ENCODE measurements at regions not wholly inside any gene's neighbourhood (a gene's known extent, or its start where the extent isn't known, plus 50 kb on each side); places are given as distances from the start of the nearest gene placed in this dataset.

DNA sequence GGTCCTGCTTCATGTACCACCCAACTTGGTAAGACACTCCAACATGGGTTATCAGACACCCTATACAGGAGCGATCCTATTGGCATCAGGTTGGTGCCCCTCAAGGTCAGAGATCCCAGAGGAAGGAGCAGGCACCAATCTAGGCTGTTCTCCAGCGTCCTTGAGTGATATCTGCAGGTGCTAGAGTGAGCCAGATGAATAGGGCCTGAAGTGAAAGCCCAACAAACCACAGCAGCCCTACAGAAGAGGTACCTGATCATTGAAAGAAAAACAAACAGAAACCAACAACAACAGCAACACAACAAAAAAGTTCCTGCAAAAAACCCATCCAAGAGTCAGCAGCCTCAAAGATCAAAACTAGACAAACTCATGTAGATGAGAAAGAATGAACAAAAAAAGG lies 584.8 kb downstream of the HINT1 start:
- no peak for DNase-seq

DNA sequence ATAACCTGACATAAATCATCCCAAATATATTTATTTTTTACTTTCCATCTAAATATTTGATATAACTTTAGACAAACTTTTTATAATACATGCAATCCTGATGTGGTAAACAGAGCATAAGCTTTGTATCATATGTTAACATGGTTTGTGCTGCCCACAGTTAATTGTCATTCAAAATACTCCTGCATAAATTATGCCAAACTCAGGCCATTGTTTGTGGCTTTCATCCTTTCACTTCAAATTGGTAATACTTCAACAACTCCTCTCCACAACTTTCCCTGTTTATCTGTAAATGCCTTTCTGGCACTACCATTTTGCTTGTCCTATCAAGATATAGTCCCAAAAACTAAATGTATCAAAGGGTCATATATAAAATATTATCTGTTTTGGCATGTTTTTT lies 586.7 kb downstream of the HINT1 start:
- Histone ChIP-seq H3K4me1 (no peaks in the 10 kb centered on the region), H3K27me3 (no peaks in the 10 kb centered on the region), H3K9me3 (no peaks in the 10 kb centered on the region), H3K9ac (ENCODE audit: low read depth in 2 of 2, low read length in 2 of 2) (no peak overlapping the region), H3K4me3 (no peak overlapping the region), H3K27ac (no peak overlapping the region), H3K36me3 (no peaks in the 10 kb centered on the region)
- intact Hi-C loops (cut with DNase I), result no loop called here
- TF ChIP-seq, protein P1, sequence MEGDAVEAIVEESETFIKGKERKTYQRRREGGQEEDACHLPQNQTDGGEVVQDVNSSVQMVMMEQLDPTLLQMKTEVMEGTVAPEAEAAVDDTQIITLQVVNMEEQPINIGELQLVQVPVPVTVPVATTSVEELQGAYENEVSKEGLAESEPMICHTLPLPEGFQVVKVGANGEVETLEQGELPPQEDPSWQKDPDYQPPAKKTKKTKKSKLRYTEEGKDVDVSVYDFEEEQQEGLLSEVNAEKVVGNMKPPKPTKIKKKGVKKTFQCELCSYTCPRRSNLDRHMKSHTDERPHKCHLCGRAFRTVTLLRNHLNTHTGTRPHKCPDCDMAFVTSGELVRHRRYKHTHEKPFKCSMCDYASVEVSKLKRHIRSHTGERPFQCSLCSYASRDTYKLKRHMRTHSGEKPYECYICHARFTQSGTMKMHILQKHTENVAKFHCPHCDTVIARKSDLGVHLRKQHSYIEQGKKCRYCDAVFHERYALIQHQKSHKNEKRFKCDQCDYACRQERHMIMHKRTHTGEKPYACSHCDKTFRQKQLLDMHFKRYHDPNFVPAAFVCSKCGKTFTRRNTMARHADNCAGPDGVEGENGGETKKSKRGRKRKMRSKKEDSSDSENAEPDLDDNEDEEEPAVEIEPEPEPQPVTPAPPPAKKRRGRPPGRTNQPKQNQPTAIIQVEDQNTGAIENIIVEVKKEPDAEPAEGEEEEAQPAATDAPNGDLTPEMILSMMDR (IDR thresholded peaks at IDR 0.05), result no peak
- no peak for DNase-seq

More for the DNA sequence above, 584.8 kb downstream of the HINT1 start:
- H3K9me3 ChIP-seq, result no peaks in the 10 kb centered on the region
- H3K4me3 ChIP-seq, result no peak overlapping the region
- no peaks in the 10 kb centered on the region for H3K4me1 ChIP-seq
- no peaks in the 10 kb centered on the region for H3K27me3 ChIP-seq
- intact Hi-C loops (cut with DNase I), result no loop called here
- no peak overlapping the region for H3K27ac ChIP-seq
- no peaks in the 10 kb centered on the region for H3K36me3 ChIP-seq
- no peak overlapping the region for H3K9ac ChIP-seq (ENCODE audit: low read depth in 2 of 2, low read length in 2 of 2)
- TF ChIP-seq, protein P1 (IDR thresholded peaks at IDR 0.05), result no peak

DNA sequence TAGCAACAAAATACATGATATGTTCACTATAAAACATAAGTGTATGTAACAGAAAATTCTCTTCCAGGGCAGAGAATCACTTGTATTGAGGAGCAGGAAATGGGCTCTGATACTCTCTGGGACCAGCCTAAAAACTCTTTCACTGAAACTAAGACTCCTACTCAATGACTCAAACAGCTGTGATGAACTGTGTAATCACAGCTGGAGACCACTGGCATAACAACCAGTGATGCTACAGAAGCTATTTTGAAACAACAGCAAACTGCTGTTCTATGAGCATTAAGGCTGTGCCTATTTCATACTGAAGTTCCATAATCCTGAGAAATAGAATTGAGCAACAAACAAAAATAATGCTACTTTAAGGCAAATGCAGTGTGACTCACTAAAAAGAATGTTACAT lies 594.0 kb downstream of the HINT1 start:
- H3K27ac ChIP-seq, result no peak overlapping the region
- intact Hi-C loops (cut with DNase I), result no loop called here
- no peak overlapping the region for H3K4me3 ChIP-seq
- H3K27me3 ChIP-seq, result no peaks in the 10 kb centered on the region
- no peak overlapping the region for H3K9ac ChIP-seq (ENCODE audit: low read depth in 2 of 2, low read length in 2 of 2)
- TF ChIP-seq, protein P1 (IDR thresholded peaks at IDR 0.05), result no peak
- H3K9me3 ChIP-seq, result no peaks in the 10 kb centered on the region
- no peaks in the 10 kb centered on the region for H3K36me3 ChIP-seq
- DNase-seq, result no peak
- no peaks in the 10 kb centered on the region for H3K4me1 ChIP-seq

DNA sequence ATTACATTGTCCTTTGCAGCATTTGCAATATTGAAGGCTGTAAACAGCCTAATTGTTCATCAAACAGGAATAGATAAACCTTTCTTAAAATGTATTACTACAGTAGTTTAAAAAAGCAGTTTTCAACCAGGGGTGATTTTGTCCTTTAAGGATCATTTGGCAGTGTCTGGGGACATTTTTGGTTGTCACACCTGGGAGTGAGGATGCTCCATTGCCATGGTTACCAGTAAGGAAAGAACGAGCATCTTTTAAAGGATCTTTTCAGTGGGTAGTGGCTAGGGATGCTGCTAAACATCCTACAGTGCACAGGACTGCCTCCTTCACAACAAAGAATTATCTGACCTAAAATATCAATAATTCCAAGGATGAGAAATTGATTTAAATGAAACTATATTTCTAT lies 596.3 kb downstream of the HINT1 start:
- intact Hi-C loops (cut with DNase I), result no loop called here
- no peak overlapping the region for H3K4me3 ChIP-seq
- TF ChIP-seq, protein P1 (IDR thresholded peaks at IDR 0.05), result no peak
- no peak for DNase-seq
- H3K9ac ChIP-seq (ENCODE audit: low read depth in 2 of 2, low read length in 2 of 2), result no peak overlapping the region
- no peaks in the 10 kb centered on the region for H3K27me3 ChIP-seq
- no peaks in the 10 kb centered on the region for H3K4me1 ChIP-seq
- H3K9me3 ChIP-seq, result no peaks in the 10 kb centered on the region
- no peaks in the 10 kb centered on the region for H3K36me3 ChIP-seq
- H3K27ac ChIP-seq, result no peak overlapping the region

DNA sequence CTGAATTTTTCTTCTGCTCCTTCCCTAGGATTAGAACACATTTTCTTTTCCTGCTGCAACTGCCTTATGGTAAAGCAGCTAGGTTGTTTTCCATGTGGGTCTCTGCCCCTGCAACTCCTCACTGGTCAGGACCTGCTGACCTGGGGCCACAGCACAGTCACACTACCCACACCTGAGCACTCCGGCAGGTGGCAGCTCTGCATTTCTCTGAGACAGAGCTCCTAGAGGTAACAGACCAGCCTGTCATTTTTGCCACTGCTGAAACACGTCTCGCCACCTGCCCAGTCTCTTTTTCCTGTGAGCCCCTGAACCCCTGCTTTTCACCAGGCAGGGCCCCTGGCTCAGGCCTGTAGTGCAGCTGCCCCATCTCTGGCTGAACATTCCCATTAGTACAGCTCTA lies 609.6 kb downstream of the HINT1 start:
- Histone ChIP-seq H3K4me1 (no peaks in the 10 kb centered on the region), H3K27ac (no peak overlapping the region), H3K36me3 (no peaks in the 10 kb centered on the region), H3K9me3 (no peaks in the 10 kb centered on the region), H3K27me3 (no peaks in the 10 kb centered on the region), H3K9ac (ENCODE audit: low read depth in 2 of 2, low read length in 2 of 2) (no peak overlapping the region), H3K4me3 (no peak overlapping the region)
- DNase-seq, result no peak
- intact Hi-C loops (cut with DNase I), result no loop called here
- TF ChIP-seq, protein P1 (IDR thresholded peaks at IDR 0.05), result no peak

DNA sequence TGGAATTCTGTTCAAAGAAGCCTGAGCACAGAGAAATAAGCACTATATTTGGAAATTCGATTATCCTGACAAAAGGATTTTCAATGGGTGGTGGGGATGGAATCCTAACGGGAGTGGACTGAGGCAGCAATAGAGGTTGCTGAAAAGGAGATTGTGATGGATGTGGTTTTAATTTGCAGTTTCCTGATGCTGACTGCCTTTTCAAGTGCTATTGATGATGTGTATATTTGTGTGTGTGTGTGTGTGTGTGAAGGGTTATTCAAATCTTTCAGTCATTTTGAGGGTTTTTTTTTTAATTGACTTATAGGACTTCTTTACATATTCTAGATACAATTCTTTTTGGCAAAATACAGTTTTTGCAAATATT lies 614.5 kb downstream of the HINT1 start:
- TF ChIP-seq, protein P1 (IDR thresholded peaks at IDR 0.05), result no peak
- intact Hi-C loops (cut with DNase I), result no loop called here
- H3K27ac ChIP-seq, result no peak overlapping the region
- no peaks in the 10 kb centered on the region for H3K9me3 ChIP-seq
- H3K9ac ChIP-seq (ENCODE audit: low read depth in 2 of 2, low read length in 2 of 2), result no peak overlapping the region
- no peaks in the 10 kb centered on the region for H3K4me1 ChIP-seq
- no peaks in the 10 kb centered on the region for H3K36me3 ChIP-seq
- no peaks in the 10 kb centered on the region for H3K27me3 ChIP-seq
- DNase-seq, result no peak
- H3K4me3 ChIP-seq, result no peak overlapping the region

Measured in colonic mucosa (tissue), 4 donors.